ENCODE measurements at regions not wholly inside any gene's neighbourhood (a gene's known extent, or its start where the extent isn't known, plus 50 kb on each side); places are given as distances from the start of the nearest gene placed in this dataset.

- DNase-seq = peak in 1 of 2 donors; percentile 54
Observed at GRCh38 chr20:52242237-52243230, 51.0 kb upstream of the ZFP64 start.
